ENCODE measurements at regions not wholly inside any gene's neighbourhood (a gene's known extent, or its start where the extent isn't known, plus 50 kb on each side); places are given as distances from the start of the nearest gene placed in this dataset.

- TF ChIP-seq MAX (IDR thresholded peaks at IDR 0.05; ENCODE audit: low read depth, low read length): no peak
- TF ChIP-seq CTCF (IDR thresholded peaks at IDR 0.05; ENCODE audit: low read depth, low read length): no peak
- TF ChIP-seq MYC (IDR thresholded peaks at IDR 0.05; ENCODE audit: low read depth, low read length): no peak
- no peak for TF ChIP-seq POLR2A (IDR thresholded peaks at IDR 0.05; ENCODE audit: extremely low read depth, insufficient read length)
- no peak for DNase-seq (ENCODE audit: low read depth)
- no peak overlapping the region for H3K4me3 ChIP-seq (ENCODE audit: low read depth, low read length)
These were observed 1491.2 kb upstream of the CDH8 start for GRCh38 chr16:63527404-63527803.

GRCh38 chr16:63516394-63516793 lies 1480.2 kb upstream of the CDH8 start:
- TF ChIP-seq CTCF (IDR thresholded peaks at IDR 0.05; ENCODE audit: low read depth, low read length): no peak
- no peak for TF ChIP-seq POLR2A (IDR thresholded peaks at IDR 0.05; ENCODE audit: extremely low read depth, insufficient read length)
- no peak for TF ChIP-seq MAX (IDR thresholded peaks at IDR 0.05; ENCODE audit: low read depth, low read length)
- no peak for TF ChIP-seq MYC (IDR thresholded peaks at IDR 0.05; ENCODE audit: low read depth, low read length)
- no peak overlapping the region for H3K4me3 ChIP-seq (ENCODE audit: low read depth, low read length)
- no peak for DNase-seq (ENCODE audit: low read depth)

- DNase-seq (ENCODE audit: low read depth): no peak
- no peak for TF ChIP-seq MAX (IDR thresholded peaks at IDR 0.05; ENCODE audit: low read depth, low read length)
- TF ChIP-seq POLR2A (IDR thresholded peaks at IDR 0.05; ENCODE audit: extremely low read depth, insufficient read length): no peak
- TF ChIP-seq MYC (IDR thresholded peaks at IDR 0.05; ENCODE audit: low read depth, low read length): no peak
- no peak for TF ChIP-seq CTCF (IDR thresholded peaks at IDR 0.05; ENCODE audit: low read depth, low read length)
- H3K4me3 ChIP-seq (ENCODE audit: low read depth, low read length): no peak overlapping the region
These were observed 1476.7 kb upstream of the CDH8 start for GRCh38 chr16:63512910-63513309.

GRCh38 chr16:63497408-63497807 lies 1461.2 kb upstream of the CDH8 start:
- TF ChIP-seq CTCF (IDR thresholded peaks at IDR 0.05; ENCODE audit: low read depth, low read length) (no peak), POLR2A (IDR thresholded peaks at IDR 0.05; ENCODE audit: extremely low read depth, insufficient read length) (no peak), MAX (IDR thresholded peaks at IDR 0.05; ENCODE audit: low read depth, low read length) (no peak), MYC (IDR thresholded peaks at IDR 0.05; ENCODE audit: low read depth, low read length) (no peak)
- H3K4me3 ChIP-seq (ENCODE audit: low read depth, low read length): no peak overlapping the region
- no peak for DNase-seq (ENCODE audit: low read depth)

GRCh38 chr16:63496282-63496681 lies 1460.0 kb upstream of the CDH8 start:
- TF ChIP-seq POLR2A (IDR thresholded peaks at IDR 0.05; ENCODE audit: extremely low read depth, insufficient read length) (no peak), MYC (IDR thresholded peaks at IDR 0.05; ENCODE audit: low read depth, low read length) (no peak), MAX (IDR thresholded peaks at IDR 0.05; ENCODE audit: low read depth, low read length) (no peak)
- no peak for DNase-seq (ENCODE audit: low read depth)

GRCh38 chr16:63488955-63489354 lies 1452.7 kb upstream of the CDH8 start:
- TF ChIP-seq CTCF (IDR thresholded peaks at IDR 0.05; ENCODE audit: low read depth, low read length) (no peak), POLR2A (IDR thresholded peaks at IDR 0.05; ENCODE audit: extremely low read depth, insufficient read length) (no peak), MAX (IDR thresholded peaks at IDR 0.05; ENCODE audit: low read depth, low read length) (no peak), MYC (IDR thresholded peaks at IDR 0.05; ENCODE audit: low read depth, low read length) (no peak)
- H3K4me3 ChIP-seq (ENCODE audit: low read depth, low read length): no peak overlapping the region
- DNase-seq (ENCODE audit: low read depth): no peak

More at GRCh38 chr16:63496282-63496681, 1460.0 kb upstream of the CDH8 start:
- H3K4me3 ChIP-seq (ENCODE audit: low read depth, low read length): no peak overlapping the region
